ENCODE measurements at regions not wholly inside any gene's neighbourhood (a gene's known extent, or its start where the extent isn't known, plus 50 kb on each side); places are given as distances from the start of the nearest gene placed in this dataset.
"Not testable (repeated sequence)": the region's sequence is repeated elsewhere in the genome, so short reads cannot be mapped to it uniquely, and the experiment has no call there.

GRCh38 chrX:95973456-95974095, 711.1 kb upstream of the DIAPH2 start:
- not testable (repeated sequence) for DNase-seq (ENCODE audit: low spot score)

- no peak for DNase-seq (ENCODE audit: low spot score)
Measured at GRCh38 chrX:95974096-95974470, 710.6 kb upstream of the DIAPH2 start.

- DNase-seq (ENCODE audit: low spot score), result no peak
Measured at GRCh38 chrX:95974890-95975289, 709.8 kb upstream of the DIAPH2 start.

GRCh38 chrX:95995583-95995982, 689.1 kb upstream of the DIAPH2 start:
- DNase-seq (ENCODE audit: low spot score), result no peak

- DNase-seq (ENCODE audit: low spot score), result no peak
Measured at GRCh38 chrX:95996294-95996693, 688.3 kb upstream of the DIAPH2 start.

- no peak for DNase-seq (ENCODE audit: low spot score)
Measured at GRCh38 chrX:96002431-96002830, 682.2 kb upstream of the DIAPH2 start.

- DNase-seq (ENCODE audit: low spot score), result no peak
Measured at GRCh38 chrX:96004386-96004785, 680.3 kb upstream of the DIAPH2 start.

GRCh38 chrX:96006281-96006680, 678.4 kb upstream of the DIAPH2 start:
- DNase-seq (ENCODE audit: low spot score), result no peak

GRCh38 chrX:96027407-96027806, 657.2 kb upstream of the DIAPH2 start:
- DNase-seq (ENCODE audit: low spot score), result no peak

- no peak for DNase-seq (ENCODE audit: low spot score)
Measured at GRCh38 chrX:96052078-96052477, 632.6 kb upstream of the DIAPH2 start.

GRCh38 chrX:96081891-96082290, 602.8 kb upstream of the DIAPH2 start:
- DNase-seq (ENCODE audit: low spot score), result no peak

GRCh38 chrX:96094616-96095015, 590.0 kb upstream of the DIAPH2 start:
- no peak for DNase-seq (ENCODE audit: low spot score)

GRCh38 chrX:96098471-96098870, 586.2 kb upstream of the DIAPH2 start:
- DNase-seq (ENCODE audit: low spot score), result no peak

- no peak for DNase-seq (ENCODE audit: low spot score)
Measured at GRCh38 chrX:96102997-96103396, 581.6 kb upstream of the DIAPH2 start.

- no peak for DNase-seq (ENCODE audit: low spot score)
Measured at GRCh38 chrX:96112689-96113088, 572.0 kb upstream of the DIAPH2 start.

GRCh38 chrX:96126182-96126581, 558.5 kb upstream of the DIAPH2 start:
- no peak for DNase-seq (ENCODE audit: low spot score)

GRCh38 chrX:96128058-96128457, 556.6 kb upstream of the DIAPH2 start:
- DNase-seq (ENCODE audit: low spot score), result not testable (repeated sequence)

- no peak for DNase-seq (ENCODE audit: low spot score)
Measured at GRCh38 chrX:96140796-96141195, 543.8 kb upstream of the DIAPH2 start.

GRCh38 chrX:96147681-96148080, 537.0 kb upstream of the DIAPH2 start:
- DNase-seq (ENCODE audit: low spot score), result no peak

GRCh38 chrX:96170626-96171025, 514.0 kb upstream of the DIAPH2 start:
- no peak for DNase-seq (ENCODE audit: low spot score)

GRCh38 chrX:96176921-96177320, 507.7 kb upstream of the DIAPH2 start:
- no peak for DNase-seq (ENCODE audit: low spot score)

- DNase-seq (ENCODE audit: low spot score), result no peak
Measured at GRCh38 chrX:96181605-96182004, 503.0 kb upstream of the DIAPH2 start.

GRCh38 chrX:96182366-96182765, 502.3 kb upstream of the DIAPH2 start:
- no peak for DNase-seq (ENCODE audit: low spot score)

- DNase-seq (ENCODE audit: low spot score), result no peak
Measured at GRCh38 chrX:96183391-96183790, 501.3 kb upstream of the DIAPH2 start.
